GM23338 (cell line): ENCODE measurements at regions not wholly inside any gene's neighbourhood (a gene's known extent, or its start where the extent isn't known, plus 50 kb on each side); places are given as distances from the start of the nearest gene placed in this dataset.
"Not testable (repeated sequence)": the region's sequence is repeated elsewhere in the genome, so short reads cannot be mapped to it uniquely, and the experiment has no call there.

Source experiments
- EZH2 ChIP-seq: fragments of 200-600 bp; sonication (generic); IDR thresholded peaks from one replicate; pipeline ENCODE4 v1.8.0; 2017; ENCODE audit warnings: antibody characterized with exemption, mild to moderate bottlenecking, low read depth; ENCODE audit not compliant: unreplicated experiment
- EZH2phosphoT487 ChIP-seq: fragments of 200-600 bp; sonication (generic); IDR thresholded peaks from one replicate; pipeline ENCODE4 v1.8.1; 2018; ENCODE audit warnings: antibody characterized with exemption; ENCODE audit not compliant: unreplicated experiment
- TF ChIP-seq, protein P1 (sequence below), 2 experiments: fragments of 200-600 bp in 1 of 2; sonication (generic) in 1 of 2; conservative IDR thresholded peaks; 2 replicates each; pipeline versions ENCODE4 v1.5.1 to v1.6.1; 2016 to 2017; ENCODE audit warnings: antibody characterized with exemption in 2 of 2, low read depth in 2 of 2, mild to moderate bottlenecking in 2 of 2, moderate library complexity in 1 of 2
- TF ChIP-seq, protein P2 (sequence below): IDR thresholded peaks from one replicate; pipeline ENCODE4 v1.6.1; 2018; ENCODE audit warnings: antibody characterized with exemption; ENCODE audit not compliant: unreplicated experiment

GRCh38 chrY:26265449-26265848 lies 643.5 kb downstream of the CDY1 start:
- TF ChIP-seq, protein P1, sequence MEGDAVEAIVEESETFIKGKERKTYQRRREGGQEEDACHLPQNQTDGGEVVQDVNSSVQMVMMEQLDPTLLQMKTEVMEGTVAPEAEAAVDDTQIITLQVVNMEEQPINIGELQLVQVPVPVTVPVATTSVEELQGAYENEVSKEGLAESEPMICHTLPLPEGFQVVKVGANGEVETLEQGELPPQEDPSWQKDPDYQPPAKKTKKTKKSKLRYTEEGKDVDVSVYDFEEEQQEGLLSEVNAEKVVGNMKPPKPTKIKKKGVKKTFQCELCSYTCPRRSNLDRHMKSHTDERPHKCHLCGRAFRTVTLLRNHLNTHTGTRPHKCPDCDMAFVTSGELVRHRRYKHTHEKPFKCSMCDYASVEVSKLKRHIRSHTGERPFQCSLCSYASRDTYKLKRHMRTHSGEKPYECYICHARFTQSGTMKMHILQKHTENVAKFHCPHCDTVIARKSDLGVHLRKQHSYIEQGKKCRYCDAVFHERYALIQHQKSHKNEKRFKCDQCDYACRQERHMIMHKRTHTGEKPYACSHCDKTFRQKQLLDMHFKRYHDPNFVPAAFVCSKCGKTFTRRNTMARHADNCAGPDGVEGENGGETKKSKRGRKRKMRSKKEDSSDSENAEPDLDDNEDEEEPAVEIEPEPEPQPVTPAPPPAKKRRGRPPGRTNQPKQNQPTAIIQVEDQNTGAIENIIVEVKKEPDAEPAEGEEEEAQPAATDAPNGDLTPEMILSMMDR (conservative IDR thresholded peaks at IDR 0.05; ENCODE audit: low read depth in 2 of 2) = not testable (repeated sequence)
- TF ChIP-seq EZH2, EZH2phosphoT487: not testable (repeated sequence)
- TF ChIP-seq, protein P2, sequence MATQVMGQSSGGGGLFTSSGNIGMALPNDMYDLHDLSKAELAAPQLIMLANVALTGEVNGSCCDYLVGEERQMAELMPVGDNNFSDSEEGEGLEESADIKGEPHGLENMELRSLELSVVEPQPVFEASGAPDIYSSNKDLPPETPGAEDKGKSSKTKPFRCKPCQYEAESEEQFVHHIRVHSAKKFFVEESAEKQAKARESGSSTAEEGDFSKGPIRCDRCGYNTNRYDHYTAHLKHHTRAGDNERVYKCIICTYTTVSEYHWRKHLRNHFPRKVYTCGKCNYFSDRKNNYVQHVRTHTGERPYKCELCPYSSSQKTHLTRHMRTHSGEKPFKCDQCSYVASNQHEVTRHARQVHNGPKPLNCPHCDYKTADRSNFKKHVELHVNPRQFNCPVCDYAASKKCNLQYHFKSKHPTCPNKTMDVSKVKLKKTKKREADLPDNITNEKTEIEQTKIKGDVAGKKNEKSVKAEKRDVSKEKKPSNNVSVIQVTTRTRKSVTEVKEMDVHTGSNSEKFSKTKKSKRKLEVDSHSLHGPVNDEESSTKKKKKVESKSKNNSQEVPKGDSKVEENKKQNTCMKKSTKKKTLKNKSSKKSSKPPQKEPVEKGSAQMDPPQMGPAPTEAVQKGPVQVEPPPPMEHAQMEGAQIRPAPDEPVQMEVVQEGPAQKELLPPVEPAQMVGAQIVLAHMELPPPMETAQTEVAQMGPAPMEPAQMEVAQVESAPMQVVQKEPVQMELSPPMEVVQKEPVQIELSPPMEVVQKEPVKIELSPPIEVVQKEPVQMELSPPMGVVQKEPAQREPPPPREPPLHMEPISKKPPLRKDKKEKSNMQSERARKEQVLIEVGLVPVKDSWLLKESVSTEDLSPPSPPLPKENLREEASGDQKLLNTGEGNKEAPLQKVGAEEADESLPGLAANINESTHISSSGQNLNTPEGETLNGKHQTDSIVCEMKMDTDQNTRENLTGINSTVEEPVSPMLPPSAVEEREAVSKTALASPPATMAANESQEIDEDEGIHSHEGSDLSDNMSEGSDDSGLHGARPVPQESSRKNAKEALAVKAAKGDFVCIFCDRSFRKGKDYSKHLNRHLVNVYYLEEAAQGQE = not testable (repeated sequence)
